Coronary artery (tissue), 2 donors: ENCODE measurements at regions not wholly inside any gene's neighbourhood (a gene's known extent, or its start where the extent isn't known, plus 50 kb on each side); places are given as distances from the start of the nearest gene placed in this dataset.
"Not testable (repeated sequence)": the region's sequence is repeated elsewhere in the genome, so short reads cannot be mapped to it uniquely, and the experiment has no call there.

ENCODE experiments used
- DNase-seq: peaks from one replicate; pipeline ENCODE4 v3.0.0-alpha.2; 2017; ENCODE audit warnings: low spot score
- H3K27ac ChIP-seq, 2 donors: fragments of 200-600 bp; sonication (generic); one replicate each; pipeline ENCODE4 v1.5.1; 2016 to 2019
- H3K4me3 ChIP-seq: fragments of 200-600 bp; sonication (generic); 2 replicates; pipeline ENCODE4 v1.5.1; 2016; ENCODE audit warnings: mild to moderate bottlenecking, moderate library complexity
- TF ChIP-seq, protein P1 (sequence below): fragments of 200-600 bp; sonication (generic); IDR thresholded peaks from one replicate; pipeline ENCODE4 v1.5.1; 2019; ENCODE audit warnings: antibody characterized with exemption

DNA sequence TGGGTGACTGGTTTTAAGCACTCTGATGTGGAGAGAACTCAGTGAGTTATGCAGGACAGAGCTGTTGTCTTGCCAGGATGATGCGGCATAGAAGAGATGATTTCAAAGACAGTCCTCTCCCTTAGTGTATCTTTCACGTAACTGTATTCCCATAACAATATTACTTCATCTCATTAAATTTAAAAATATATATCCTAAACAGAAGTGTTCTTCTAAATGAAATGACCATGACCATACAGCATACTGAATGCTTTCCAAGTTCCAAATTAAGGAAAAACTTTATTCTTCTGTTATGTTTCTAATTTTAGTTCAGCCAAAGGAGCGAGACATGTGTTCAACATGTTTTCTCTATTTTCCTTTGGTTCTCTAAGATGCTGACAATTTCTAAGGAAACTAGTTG is 600.1 kb upstream of the FSHR start:
- no peak overlapping the region for H3K27ac ChIP-seq
- H3K4me3 ChIP-seq, result no peak overlapping the region
- TF ChIP-seq, protein P1, sequence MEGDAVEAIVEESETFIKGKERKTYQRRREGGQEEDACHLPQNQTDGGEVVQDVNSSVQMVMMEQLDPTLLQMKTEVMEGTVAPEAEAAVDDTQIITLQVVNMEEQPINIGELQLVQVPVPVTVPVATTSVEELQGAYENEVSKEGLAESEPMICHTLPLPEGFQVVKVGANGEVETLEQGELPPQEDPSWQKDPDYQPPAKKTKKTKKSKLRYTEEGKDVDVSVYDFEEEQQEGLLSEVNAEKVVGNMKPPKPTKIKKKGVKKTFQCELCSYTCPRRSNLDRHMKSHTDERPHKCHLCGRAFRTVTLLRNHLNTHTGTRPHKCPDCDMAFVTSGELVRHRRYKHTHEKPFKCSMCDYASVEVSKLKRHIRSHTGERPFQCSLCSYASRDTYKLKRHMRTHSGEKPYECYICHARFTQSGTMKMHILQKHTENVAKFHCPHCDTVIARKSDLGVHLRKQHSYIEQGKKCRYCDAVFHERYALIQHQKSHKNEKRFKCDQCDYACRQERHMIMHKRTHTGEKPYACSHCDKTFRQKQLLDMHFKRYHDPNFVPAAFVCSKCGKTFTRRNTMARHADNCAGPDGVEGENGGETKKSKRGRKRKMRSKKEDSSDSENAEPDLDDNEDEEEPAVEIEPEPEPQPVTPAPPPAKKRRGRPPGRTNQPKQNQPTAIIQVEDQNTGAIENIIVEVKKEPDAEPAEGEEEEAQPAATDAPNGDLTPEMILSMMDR, result no peak
- DNase-seq, result no peak

DNA sequence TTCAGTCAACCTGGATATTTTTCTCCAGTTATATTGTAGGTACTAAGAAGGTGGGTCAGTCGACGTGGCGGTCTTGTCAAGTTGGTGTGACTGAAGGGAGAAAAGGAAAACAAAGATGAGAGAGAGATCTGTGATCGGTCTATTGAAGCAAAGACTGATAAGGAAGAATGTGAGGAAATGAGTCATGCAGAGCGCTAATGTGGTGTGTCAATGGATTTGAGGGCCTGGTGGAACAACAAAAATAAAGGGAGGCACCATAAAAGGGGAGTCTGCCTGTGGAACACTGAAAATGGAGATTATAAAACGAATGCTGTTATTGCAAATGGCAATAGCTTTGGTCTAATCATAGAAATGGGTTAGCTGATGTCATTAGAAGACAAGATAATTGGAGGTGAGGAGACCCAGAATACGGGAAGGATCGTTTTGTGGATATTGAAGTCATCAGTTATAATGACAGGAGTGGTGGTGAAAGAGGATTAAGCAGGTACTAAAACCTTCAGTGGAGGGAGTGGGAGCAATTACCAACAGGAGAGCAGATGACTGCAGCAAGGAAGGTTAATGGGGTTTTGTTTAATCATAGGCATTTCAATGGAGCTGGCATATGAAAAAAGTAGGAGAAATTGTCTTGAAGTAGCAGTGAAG is 599.1 kb upstream of the FSHR start:
- DNase-seq, result no peak
- H3K27ac ChIP-seq, result no peak overlapping the region
- H3K4me3 ChIP-seq, result no peak overlapping the region
- TF ChIP-seq, protein P1, result no peak

DNA sequence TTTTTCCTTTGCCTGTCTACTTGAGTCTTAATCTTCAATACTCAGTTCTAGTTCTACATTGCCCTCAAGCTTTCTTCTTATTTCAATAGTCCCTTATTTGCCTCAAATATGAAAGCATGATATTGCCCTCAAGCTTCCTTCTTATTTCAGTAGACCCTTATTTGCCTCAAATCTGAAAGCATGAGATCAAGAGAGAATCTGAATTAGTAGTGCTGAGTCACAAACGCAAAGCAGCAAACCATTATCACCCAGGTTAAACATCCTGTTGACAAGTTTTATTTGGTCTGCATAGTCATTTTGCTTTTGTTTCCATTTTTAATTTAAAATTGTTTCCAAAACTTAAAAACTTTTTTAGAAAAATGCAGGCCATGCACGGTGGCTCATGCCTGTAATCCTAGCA is 583.3 kb upstream of the FSHR start:
- Histone ChIP-seq H3K27ac (no peak overlapping the region), H3K4me3 (no peak overlapping the region)
- DNase-seq, result no peak
- TF ChIP-seq, protein P1, result no peak

DNA sequence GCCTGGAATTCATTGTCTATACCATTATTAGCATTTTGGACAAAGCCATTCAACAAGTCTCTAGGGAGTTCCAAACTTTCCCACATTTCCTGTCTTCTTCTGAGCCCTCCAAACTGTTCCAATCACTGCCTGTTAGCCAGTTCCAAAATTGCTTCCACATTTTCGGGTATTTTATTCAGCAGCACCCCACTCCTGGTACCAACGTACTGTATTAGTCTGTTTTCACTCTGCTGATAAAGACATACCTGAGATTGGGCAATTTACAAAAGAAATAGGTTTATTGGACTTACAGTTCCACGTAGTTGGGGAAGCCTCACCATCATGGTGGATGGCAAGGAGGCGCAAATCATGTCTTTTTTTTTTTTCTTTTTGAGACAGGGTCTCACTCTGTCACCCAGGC is 578.6 kb upstream of the FSHR start:
- not testable (repeated sequence) for H3K4me3 ChIP-seq, DNase-seq, H3K27ac ChIP-seq

DNA sequence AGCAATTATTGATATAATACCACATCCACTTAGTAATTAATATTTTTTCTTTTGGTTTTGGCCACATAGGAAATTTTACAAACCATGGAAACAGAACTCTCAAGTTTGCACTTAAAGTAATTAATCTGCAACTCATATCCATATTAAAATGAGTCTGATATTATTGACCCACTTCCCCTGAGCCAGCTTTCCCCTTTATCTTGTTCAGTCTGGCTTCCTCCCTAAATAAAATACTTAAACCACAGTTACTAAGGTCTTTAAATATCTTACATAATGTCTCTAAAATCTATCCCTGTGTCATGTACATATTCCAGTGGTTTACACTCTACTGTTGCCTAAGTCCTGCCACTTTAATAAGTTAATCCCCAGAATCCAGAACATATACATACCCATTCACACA is 564.9 kb upstream of the FSHR start:
- Histone ChIP-seq H3K27ac (no peak overlapping the region), H3K4me3 (no peak overlapping the region)
- DNase-seq, result no peak
- TF ChIP-seq, protein P1, result no peak

DNA sequence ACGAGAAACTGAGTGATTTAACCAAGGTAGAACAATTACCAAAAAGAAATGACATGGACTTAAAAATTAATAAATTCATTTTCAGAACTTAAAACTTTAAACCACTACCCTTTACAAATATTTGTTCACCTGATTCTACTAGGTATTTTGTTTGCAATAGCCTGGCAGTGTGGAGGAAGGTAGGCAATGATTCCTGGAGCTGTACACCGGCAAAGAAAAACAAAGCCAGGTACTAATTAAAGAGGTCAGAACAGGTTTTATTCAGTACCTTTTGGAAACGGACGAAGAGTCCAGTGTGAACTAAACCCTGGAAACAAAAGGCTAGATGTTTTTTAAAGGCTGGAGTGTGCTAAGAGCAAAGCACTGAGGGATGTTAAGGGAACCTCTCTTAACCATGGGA is 561.3 kb upstream of the FSHR start:
- no peak overlapping the region for H3K27ac ChIP-seq
- TF ChIP-seq, protein P1, result no peak
- H3K4me3 ChIP-seq, result no peak overlapping the region
- no peak for DNase-seq

DNA sequence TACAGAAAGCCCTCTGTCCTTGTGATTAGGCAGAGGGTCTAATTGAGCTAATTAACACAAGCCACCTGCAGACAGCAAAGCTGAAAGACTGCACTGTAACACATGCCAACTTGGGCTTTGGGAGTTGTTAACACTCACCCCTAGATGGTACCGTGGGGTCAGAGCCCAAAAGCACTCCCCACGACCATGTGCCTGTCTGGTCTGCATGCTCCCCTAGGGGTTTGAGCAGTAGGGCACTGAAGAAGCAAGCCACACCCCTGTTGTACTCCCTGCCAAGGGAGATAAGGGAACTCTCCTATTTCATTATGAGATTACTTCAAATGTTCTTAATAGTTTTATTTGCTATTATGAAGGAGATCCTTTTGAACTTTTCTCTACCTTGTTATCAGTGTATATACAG is 560.1 kb upstream of the FSHR start:
- DNase-seq, result no peak
- H3K27ac ChIP-seq, result no peak overlapping the region
- no peak overlapping the region for H3K4me3 ChIP-seq
- TF ChIP-seq, protein P1, result no peak

DNA sequence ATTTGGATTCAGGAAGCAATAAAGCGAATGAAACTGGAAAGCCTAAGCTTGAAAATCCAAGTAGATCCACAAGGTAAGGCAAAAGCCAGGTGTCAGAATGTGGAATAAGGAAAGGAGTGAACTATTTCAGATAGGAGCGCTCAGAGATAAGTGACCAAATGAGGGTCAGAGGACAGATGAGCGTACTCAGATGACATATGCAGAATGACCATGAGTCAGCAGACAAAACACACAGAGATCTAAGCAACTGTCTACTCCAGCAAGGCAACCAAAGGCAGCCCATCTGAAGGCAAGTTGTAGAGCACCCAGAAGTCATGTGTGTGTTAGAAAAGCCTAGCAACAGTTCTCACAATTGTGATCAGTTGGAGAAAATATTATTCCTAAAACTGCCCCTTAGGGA is 548.4 kb upstream of the FSHR start:
- no peak for DNase-seq
- TF ChIP-seq, protein P1, result no peak
- Histone ChIP-seq H3K4me3 (no peak overlapping the region), H3K27ac (no peak overlapping the region)
